K562 (cell line): ENCODE measurements at regions not wholly inside any gene's neighbourhood (a gene's known extent, or its start where the extent isn't known, plus 50 kb on each side); places are given as distances from the start of the nearest gene placed in this dataset.

Source experiments
- ATAC-seq: fragments of 200-7000 bp; cut with Tn5 transposase; 3 replicates; pipeline ENCODE4 v1.9.1; 2020; ENCODE audit warnings: moderate library complexity
- BruUV-seq: library from RNA; stranded (reverse); fragments of 400-500 nt; replicated peaks from 2 replicates; lab custom pipeline; 2021; lab: Mats Ljungman, UMichigan
- CTCF ChIA-PET: fragments of 300-600 bp; formaldehyde crosslinking; extraction: SDS; loops from one replicate; lab custom pipeline; 2021; ENCODE audit warnings: low intra/inter-chr PET ratio; lab: Yijun Ruan, JAX
- POLR2A ChIA-PET: fragments of 300-600, 350-650 bp; sonication (Branson Sonifier 250); formaldehyde crosslinking; extraction: SDS; loops from one replicate; lab custom pipeline; 2021; ENCODE audit warnings: antibody characterized with exemption, inconsistent platforms; lab: Yijun Ruan, JAX
- DNase-seq, 4 experiments: peaks; one replicate each; pipeline versions ENCODE4 v3.0.0 to v3.0.0-alpha.2; 2011 to 2018; ENCODE audit warnings: low spot score in 3 of 4, mixed read lengths in 3 of 4; ENCODE audit errors: extremely low read depth in 1 of 4
- FAIRE-seq: peaks from 2 replicates; lab custom pipeline; 2011; peaks lifted over from hg19 to GRCh38; lab: Jason Lieb, UNC
- H2AFZ ChIP-seq: 2 replicates; pipeline ENCODE4 v1.6.0; 2011; ENCODE audit warnings: low read depth, low read length, control low read depth, inconsistent platforms
- H3K27ac ChIP-seq: fragments of 200-600 bp; 3 replicates; pipeline ENCODE4 v1.8.0; 2011; ENCODE audit warnings: low read depth, mild to moderate bottlenecking, control low read depth, inconsistent platforms, low read length, moderate library complexity, mixed read lengths; ENCODE audit errors: extremely low read depth
- H3K27me3 ChIP-seq, 2 experiments: fragments of 300-600 bp in 1 of 2; 2 replicates in 1 of 2; 3 replicates in 1 of 2; pipeline versions ENCODE4 v1.6.0 to v1.8.0; 2011; ENCODE audit warnings: inconsistent platforms in 2 of 2, low read length in 2 of 2, mild to moderate bottlenecking in 1 of 2, mixed read lengths in 1 of 2, moderate library complexity in 1 of 2; ENCODE audit not compliant: control insufficient read depth in 2 of 2, insufficient read depth in 2 of 2
- H3K36me3 ChIP-seq: fragments of 300-600 bp; 3 replicates; pipeline ENCODE4 v1.8.0; 2011; ENCODE audit warnings: mild to moderate bottlenecking, low read length, inconsistent platforms; ENCODE audit not compliant: control insufficient read depth, insufficient read depth
- H3K4me1 ChIP-seq, 2 experiments: fragments of 200-600 bp in 1 of 2; replicated peaks in 1 of 2; 2 replicates in 1 of 2; 3 replicates in 1 of 2; pipeline versions ENCODE4 v1.5.1 to v1.8.0; 2011; ENCODE audit warnings: inconsistent platforms in 2 of 2, low read length in 2 of 2, mild to moderate bottlenecking in 1 of 2, mixed read lengths in 1 of 2, moderate library complexity in 1 of 2; ENCODE audit not compliant: control insufficient read depth in 2 of 2, insufficient read depth in 2 of 2
- H3K4me2 ChIP-seq: 2 replicates; pipeline ENCODE4 v1.6.1; 2011; ENCODE audit warnings: low read length, control low read depth, inconsistent platforms, mixed read lengths; ENCODE audit not compliant: insufficient read depth
- H3K4me3 ChIP-seq: fragments of 200-600 bp; sonication (generic), shearing (Covaris generic); 2 replicates; pipeline ENCODE4 v1.5.1; 2016; ENCODE audit warnings: control low read depth, inconsistent platforms
- H3K79me2 ChIP-seq: fragments of 200-600 bp; 3 replicates; pipeline ENCODE4 v1.8.0; 2011; ENCODE audit warnings: low read length, inconsistent platforms; ENCODE audit not compliant: control insufficient read depth, insufficient read depth
- H3K9ac ChIP-seq, 2 experiments: 2 replicates each; pipeline versions ENCODE4 v1.6.0 to v1.6.1; 2011; ENCODE audit warnings: low read depth in 2 of 2, low read length in 2 of 2, control low read depth in 1 of 2, inconsistent platforms in 1 of 2, mild to moderate bottlenecking in 1 of 2, mixed read lengths in 1 of 2; ENCODE audit not compliant: insufficient read depth in 1 of 2
- H3K9me1 ChIP-seq: one replicate; pipeline ENCODE4 v1.6.0; 2011; ENCODE audit warnings: inconsistent platforms, mild to moderate bottlenecking, low read length, moderate library complexity; ENCODE audit not compliant: control insufficient read depth, insufficient read depth
- H3K9me3 ChIP-seq: replicated peaks from 2 replicates; pipeline ENCODE4 v1.5.1; 2011; ENCODE audit warnings: low read depth, low read length, inconsistent platforms; ENCODE audit not compliant: control insufficient read depth, insufficient read depth
- H4K20me1 ChIP-seq: replicated peaks from 2 replicates; pipeline ENCODE4 v1.6.1; 2011; ENCODE audit warnings: low read length, inconsistent platforms, mixed read lengths; ENCODE audit not compliant: control insufficient read depth, insufficient read depth
- C11orf30 ChIP-seq: fragments of 450-650 bp; IDR thresholded peaks from 2 replicates; pipeline ENCODE4 v1.6.1; 2016; ENCODE audit warnings: low read depth, mild to moderate bottlenecking
- FOSL1 ChIP-seq: fragments of 200-800 bp; sonication (Bioruptor generic); conservative IDR thresholded peaks from 2 replicates; pipeline ENCODE4 v1.6.1; 2016; ENCODE audit warnings: missing genetic modification characterization, missing compliant biosample characterization
- MAFG ChIP-seq: fragments of 450-650 bp; conservative IDR thresholded peaks from 2 replicates; pipeline ENCODE4 v1.6.1; 2016; ENCODE audit warnings: missing genetic modification characterization, missing compliant biosample characterization
- MTA2 ChIP-seq: fragments of 450-650 bp; IDR thresholded peaks from 2 replicates; pipeline ENCODE4 v1.6.1; 2016; ENCODE audit warnings: low read depth
- PRPF4 ChIP-seq: fragments of 200-400 bp; formaldehyde crosslinking; IDR thresholded peaks from one replicate; pipeline ENCODE4 v1.6.1; 2017; ENCODE audit warnings: low read length, low read depth, mild to moderate bottlenecking; ENCODE audit not compliant: insufficient read depth, poor library complexity, severe bottlenecking
- WGBS: fragments of 100-300 bp; shearing (Covaris generic); methylation state at CpG from one replicate; pipeline ENCODE4 v1.1.6; 2016; ENCODE audit warnings: low coverage, mixed read lengths; ENCODE audit not compliant: insufficient coverage; ENCODE audit errors: missing lambda C conversion rate; 5-methylcytosine and 5-hydroxymethylcytosine counted together
- in situ Hi-C: fragments of 300-500 bp; cut with MboI; formaldehyde crosslinking; loops from 4 replicates; pipeline ENCODE4 v1.15.0; 2018; ENCODE audit warnings: inconsistent platforms, mixed read lengths
- intact Hi-C: fragments of 100-400 bp; cut with micrococcal nuclease; formaldehyde crosslinking; loops from 2 replicates; pipeline ENCODE4 v1.14.2; 2022
- TF ChIP-seq, protein P1 (sequence below): fragments of 450-650 bp; IDR thresholded peaks from 2 replicates; pipeline ENCODE4 v1.6.1; 2016; ENCODE audit warnings: antibody characterized with exemption
- TF ChIP-seq, protein P2 (sequence below): sonication (generic); IDR thresholded peaks from 2 replicates; pipeline ENCODE4 v1.6.1; 2016

DNA sequence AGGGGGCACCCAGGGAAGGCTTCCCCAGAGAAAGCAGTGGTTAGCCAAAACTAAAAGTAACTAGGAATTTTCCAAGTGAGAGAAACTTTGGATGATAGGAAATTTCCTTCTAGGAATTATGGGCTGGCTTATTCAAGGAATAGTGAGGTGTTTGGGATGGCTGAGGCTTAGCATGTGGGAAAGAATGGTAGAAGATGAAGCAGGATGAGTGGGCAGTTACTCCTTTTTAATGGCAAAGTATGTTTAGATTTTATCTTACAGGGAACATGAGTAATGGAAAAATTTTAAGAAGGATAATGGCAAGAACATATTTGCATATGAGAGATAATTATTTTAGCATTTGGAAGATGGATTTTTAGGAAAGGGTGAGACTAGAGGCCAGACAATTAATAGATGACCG lies 197.6 kb downstream of the SLC38A4 start:
- no peaks in the 10 kb centered on the region for H3K36me3 ChIP-seq
- POLR2A ChIA-PET = no interaction called here
- DNase-seq (no peak), ATAC-seq (no peak), FAIRE-seq (no peak)
- H3K27ac ChIP-seq = no peak overlapping the region
- H3K9ac ChIP-seq = no peak overlapping the region
- 0% methylated on average over 1 of the region's 1 CpG for WGBS
- H2AFZ ChIP-seq = no peak overlapping the region
- H3K9me1 ChIP-seq = no peaks in the 10 kb centered on the region
- no peak for TF ChIP-seq PRPF4
- TF ChIP-seq C11orf30 = peak; percentile 36; the same call in 1 of the 2 replicates
- TF ChIP-seq, protein P1, sequence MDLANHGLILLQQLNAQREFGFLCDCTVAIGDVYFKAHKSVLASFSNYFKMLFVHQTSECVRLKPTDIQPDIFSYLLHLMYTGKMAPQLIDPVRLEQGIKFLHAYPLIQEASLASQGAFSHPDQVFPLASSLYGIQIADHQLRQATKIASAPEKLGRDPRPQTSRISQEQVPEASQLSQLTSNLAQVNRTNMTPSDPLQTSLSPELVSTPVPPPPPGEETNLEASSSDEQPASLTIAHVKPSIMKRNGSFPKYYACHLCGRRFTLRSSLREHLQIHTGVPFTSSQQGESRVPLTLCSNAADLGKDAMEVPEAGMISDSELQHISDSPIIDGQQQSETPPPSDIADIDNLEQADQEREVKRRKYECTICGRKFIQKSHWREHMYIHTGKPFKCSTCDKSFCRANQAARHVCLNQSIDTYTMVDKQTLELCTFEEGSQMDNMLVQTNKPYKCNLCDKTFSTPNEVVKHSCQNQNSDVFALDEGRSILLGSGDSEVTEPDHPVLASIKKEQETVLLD = no peak
- TF ChIP-seq MAFG (tag) = peak; percentile 39; the same call in 1 of the 2 replicates
- peak; percentile 63 for TF ChIP-seq FOSL1 (tag)
- TF ChIP-seq, all 486 proteins: peak for 3
- in situ Hi-C loops = no loop called here
- CTCF ChIA-PET = no interaction called here
- no peaks in the 10 kb centered on the region for H3K9me3 ChIP-seq
- no peak overlapping the region for H3K4me3 ChIP-seq
- intact Hi-C loops = no loop called here
- H3K79me2 ChIP-seq = no peaks in the 10 kb centered on the region
- no TSS peak for BruUV-seq
- H3K27me3 ChIP-seq = no peaks in the 10 kb centered on the region
- H3K4me1 ChIP-seq = no peaks in the 10 kb centered on the region
- no peak overlapping the region for H3K4me2 ChIP-seq
- no peaks in the 10 kb centered on the region for H4K20me1 ChIP-seq

DNA sequence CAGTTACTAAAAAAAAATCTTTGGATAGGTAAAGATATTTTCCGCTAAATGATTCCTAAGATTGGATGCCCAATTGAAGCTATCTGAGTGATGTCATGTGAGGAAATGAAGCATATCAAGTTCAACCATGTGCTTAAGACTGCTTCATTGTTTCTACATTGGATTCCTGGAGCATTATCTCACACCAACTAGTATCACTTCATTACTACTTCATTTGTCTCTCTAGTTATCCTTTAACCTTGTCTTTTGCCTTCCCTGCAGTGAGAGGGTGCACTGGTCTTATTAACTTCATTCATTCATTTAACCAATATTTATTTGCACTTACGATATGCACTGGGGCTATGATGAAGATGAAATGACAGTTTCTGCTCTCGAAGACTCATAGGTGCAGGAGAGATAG lies 198.1 kb downstream of the SLC38A4 start:
- H3K9me1 ChIP-seq = no peaks in the 10 kb centered on the region
- WGBS = 53% methylated on average over 3 of the region's 3 CpGs
- no peak for FAIRE-seq
- CTCF ChIA-PET = no interaction called here
- H3K4me2 ChIP-seq = no peak overlapping the region
- no peak overlapping the region for H3K9ac ChIP-seq
- ATAC-seq = no peak
- H2AFZ ChIP-seq = no peak overlapping the region
- no TSS peak for BruUV-seq
- no peaks in the 10 kb centered on the region for H3K79me2 ChIP-seq
- POLR2A ChIA-PET = no interaction called here
- no peaks in the 10 kb centered on the region for H3K9me3 ChIP-seq
- in situ Hi-C loops = no loop called here
- no peak overlapping the region for H3K4me3 ChIP-seq
- no peaks in the 10 kb centered on the region for H3K36me3 ChIP-seq
- no peak for TF ChIP-seq MTA2
- TF ChIP-seq, protein P2, sequence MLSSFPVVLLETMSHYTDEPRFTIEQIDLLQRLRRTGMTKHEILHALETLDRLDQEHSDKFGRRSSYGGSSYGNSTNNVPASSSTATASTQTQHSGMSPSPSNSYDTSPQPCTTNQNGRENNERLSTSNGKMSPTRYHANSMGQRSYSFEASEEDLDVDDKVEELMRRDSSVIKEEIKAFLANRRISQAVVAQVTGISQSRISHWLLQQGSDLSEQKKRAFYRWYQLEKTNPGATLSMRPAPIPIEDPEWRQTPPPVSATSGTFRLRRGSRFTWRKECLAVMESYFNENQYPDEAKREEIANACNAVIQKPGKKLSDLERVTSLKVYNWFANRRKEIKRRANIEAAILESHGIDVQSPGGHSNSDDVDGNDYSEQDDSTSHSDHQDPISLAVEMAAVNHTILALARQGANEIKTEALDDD = peak; percentile 21; the same call in 1 of the 2 replicates
- no peak overlapping the region for H3K27ac ChIP-seq
- no peaks in the 10 kb centered on the region for H3K27me3 ChIP-seq
- H3K4me1 ChIP-seq = no peaks in the 10 kb centered on the region
- intact Hi-C loops = no loop called here
- H4K20me1 ChIP-seq = no peaks in the 10 kb centered on the region
- no peak for DNase-seq
